ENCODE measurements at regions not wholly inside any gene's neighbourhood (a gene's known extent, or its start where the extent isn't known, plus 50 kb on each side); places are given as distances from the start of the nearest gene placed in this dataset.
A peak's percentile ranks its signal among the peaks of the same experiment; 100 is the strongest.

DNA sequence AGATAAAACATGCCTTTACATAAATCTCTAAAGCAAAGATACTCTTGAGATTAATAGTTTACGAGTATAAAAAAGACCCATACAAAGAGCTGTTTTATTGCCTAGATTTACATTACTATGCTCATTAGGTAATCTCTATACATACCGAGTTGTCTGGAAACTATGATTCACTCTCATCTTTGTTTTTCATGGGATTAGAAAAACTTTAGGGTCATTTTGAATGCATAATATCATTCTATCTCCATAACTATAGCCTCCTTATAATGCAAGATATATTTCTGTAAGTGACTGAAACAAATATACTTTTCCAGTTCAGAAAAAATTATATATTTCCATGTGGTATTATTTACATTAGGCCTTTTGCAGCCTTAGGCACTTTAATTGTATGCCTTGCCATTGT is 1088.7 kb upstream of the ARRDC3 start:
- H3K27ac Mint-ChIP-seq = no peak overlapping the region
- H3K9me2 ChIP-seq (ENCODE audit: insufficient read depth) = no peaks in the 10 kb centered on the region; the same call in 1 of the 2 replicates
- no peaks in the 10 kb centered on the region for H3K4me1 Mint-ChIP-seq
- no peak for TF ChIP-seq JUNB (IDR thresholded peaks at IDR 0.05; ENCODE audit: unreplicated experiment)
- TF ChIP-seq NANOG (IDR thresholded peaks at IDR 0.05; ENCODE audit: borderline replicate concordance) = no peak
- no peak for TF ChIP-seq EZH2 (IDR thresholded peaks at IDR 0.05; ENCODE audit: low read depth, unreplicated experiment)
- no peaks in the 10 kb centered on the region for H4K20me1 ChIP-seq (replicated peaks; ENCODE audit: insufficient read depth)
- H3K4me2 ChIP-seq = no peak overlapping the region
- no peaks in the 10 kb centered on the region for H3K4me1 ChIP-seq (ENCODE audit: insufficient read depth)
- H2AFZ ChIP-seq = no peak overlapping the region
- H3K4me3 Mint-ChIP-seq = no peak overlapping the region
- no peak overlapping the region for H3K27ac ChIP-seq (ENCODE audit: low read depth)
- H3K27me3 ChIP-seq (ENCODE audit: insufficient read depth) = no peaks in the 10 kb centered on the region
- peaks cover 11% of the 10 kb centered on the region for H3K9me3 Mint-ChIP-seq
- no peaks in the 10 kb centered on the region for H3K36me3 ChIP-seq (ENCODE audit: insufficient read depth)
- no peaks in the 10 kb centered on the region for H3K79me2 ChIP-seq (replicated peaks; ENCODE audit: insufficient read depth)
- ATAC-seq (no peak), DNase-seq (ENCODE audit: low spot score) (no peak)
- no peaks in the 10 kb centered on the region for H3K27me3 Mint-ChIP-seq (ENCODE audit: insufficient read depth, low read depth, poor library complexity)
- H3K4me3 ChIP-seq = no peak overlapping the region
- peaks cover 4% of the 10 kb centered on the region; the same call in 2 of the 3 replicates for H3K36me3 Mint-ChIP-seq (ENCODE audit: low read depth)
- H3F3A ChIP-seq (replicated peaks; ENCODE audit: low read depth) = no peaks in the 10 kb centered on the region

DNA sequence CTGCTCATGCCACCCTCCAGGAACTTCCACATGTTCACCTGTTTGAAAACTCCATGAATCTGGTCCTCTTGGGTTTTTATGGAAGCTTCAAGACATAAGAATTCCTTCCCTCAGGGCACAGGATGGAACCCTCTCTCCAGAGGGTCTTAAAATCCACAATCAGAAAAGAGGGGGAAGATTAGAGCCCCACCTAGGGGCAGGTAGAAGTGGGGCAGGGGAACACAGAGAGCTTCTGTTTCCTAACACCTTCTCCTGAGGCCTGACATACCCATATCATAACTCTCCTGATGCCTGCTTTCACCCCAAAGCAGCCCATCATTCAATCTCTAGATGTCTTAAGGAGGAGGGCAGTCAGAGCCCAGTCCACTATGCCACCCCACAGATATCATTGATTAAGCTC is 1087.7 kb upstream of the ARRDC3 start:
- Mint-ChIP-seq H3K36me3 (ENCODE audit: low read depth) (peaks cover 4% of the 10 kb centered on the region; the same call in 2 of the 3 replicates), H3K27ac (no peak overlapping the region), H3K4me1 (no peaks in the 10 kb centered on the region), H3K4me3 (no peak overlapping the region), H3K27me3 (ENCODE audit: insufficient read depth, low read depth, poor library complexity) (no peaks in the 10 kb centered on the region), H3K9me3 (peaks cover 11% of the 10 kb centered on the region)
- Histone ChIP-seq H3K4me1 (ENCODE audit: insufficient read depth) (no peaks in the 10 kb centered on the region), H3K79me2 (replicated peaks; ENCODE audit: insufficient read depth) (no peaks in the 10 kb centered on the region), H3K36me3 (ENCODE audit: insufficient read depth) (no peaks in the 10 kb centered on the region), H3K27me3 (ENCODE audit: insufficient read depth) (no peaks in the 10 kb centered on the region), H3F3A (replicated peaks; ENCODE audit: low read depth) (no peaks in the 10 kb centered on the region), H3K27ac (ENCODE audit: low read depth) (no peak overlapping the region), H4K20me1 (replicated peaks; ENCODE audit: insufficient read depth) (no peaks in the 10 kb centered on the region), H3K4me2 (no peak overlapping the region), H2AFZ (no peak overlapping the region), H3K9me2 (ENCODE audit: insufficient read depth) (no peaks in the 10 kb centered on the region; the same call in 1 of the 2 replicates), H3K4me3 (no peak overlapping the region)
- ATAC-seq (peak; percentile 54; the same call in 2 of the 3 replicates), DNase-seq (ENCODE audit: low spot score) (peak; percentile 44)
- TF ChIP-seq ZNF114 (CRISPR knock-in tag; IDR thresholded peaks at IDR 0.05) = no peak
- TF ChIP-seq, protein P1, sequence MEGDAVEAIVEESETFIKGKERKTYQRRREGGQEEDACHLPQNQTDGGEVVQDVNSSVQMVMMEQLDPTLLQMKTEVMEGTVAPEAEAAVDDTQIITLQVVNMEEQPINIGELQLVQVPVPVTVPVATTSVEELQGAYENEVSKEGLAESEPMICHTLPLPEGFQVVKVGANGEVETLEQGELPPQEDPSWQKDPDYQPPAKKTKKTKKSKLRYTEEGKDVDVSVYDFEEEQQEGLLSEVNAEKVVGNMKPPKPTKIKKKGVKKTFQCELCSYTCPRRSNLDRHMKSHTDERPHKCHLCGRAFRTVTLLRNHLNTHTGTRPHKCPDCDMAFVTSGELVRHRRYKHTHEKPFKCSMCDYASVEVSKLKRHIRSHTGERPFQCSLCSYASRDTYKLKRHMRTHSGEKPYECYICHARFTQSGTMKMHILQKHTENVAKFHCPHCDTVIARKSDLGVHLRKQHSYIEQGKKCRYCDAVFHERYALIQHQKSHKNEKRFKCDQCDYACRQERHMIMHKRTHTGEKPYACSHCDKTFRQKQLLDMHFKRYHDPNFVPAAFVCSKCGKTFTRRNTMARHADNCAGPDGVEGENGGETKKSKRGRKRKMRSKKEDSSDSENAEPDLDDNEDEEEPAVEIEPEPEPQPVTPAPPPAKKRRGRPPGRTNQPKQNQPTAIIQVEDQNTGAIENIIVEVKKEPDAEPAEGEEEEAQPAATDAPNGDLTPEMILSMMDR (conservative IDR thresholded peaks at IDR 0.05; ENCODE audit: low read depth in 2 of 2) = peak; percentile 64 to 68

DNA sequence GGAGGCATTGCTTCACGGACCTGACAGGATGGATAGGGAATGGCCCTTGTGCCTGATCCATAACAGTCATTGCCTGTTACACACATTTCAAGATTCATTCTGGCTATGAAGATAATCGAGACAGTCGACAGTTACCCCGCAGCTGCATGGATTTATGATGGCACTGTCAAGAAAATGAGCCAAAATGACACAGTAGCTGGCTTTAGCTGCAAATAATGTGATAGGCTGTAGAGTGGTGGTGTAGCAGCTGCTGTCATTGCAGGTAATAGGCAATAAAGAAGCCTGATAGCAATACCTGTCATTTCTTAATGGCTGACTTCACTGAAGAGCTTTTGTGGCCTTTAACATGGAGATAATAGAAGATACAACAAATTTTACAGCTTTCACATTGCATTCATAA is 1085.2 kb upstream of the ARRDC3 start:
- H3K36me3 ChIP-seq (ENCODE audit: insufficient read depth) = no peaks in the 10 kb centered on the region
- H3F3A ChIP-seq (replicated peaks; ENCODE audit: low read depth) = no peaks in the 10 kb centered on the region
- Mint-ChIP-seq H3K36me3 (ENCODE audit: low read depth) (no peaks in the 10 kb centered on the region; the same call in 1 of the 3 replicates), H3K27ac (no peak overlapping the region), H3K9me3 (peaks cover 3% of the 10 kb centered on the region), H3K4me1 (no peaks in the 10 kb centered on the region), H3K4me3 (no peak overlapping the region), H3K27me3 (ENCODE audit: insufficient read depth, low read depth, poor library complexity) (no peaks in the 10 kb centered on the region)
- TF ChIP-seq, protein P1 (conservative IDR thresholded peaks at IDR 0.05; ENCODE audit: low read depth in 2 of 2) = no peak
- TF ChIP-seq, protein P2, sequence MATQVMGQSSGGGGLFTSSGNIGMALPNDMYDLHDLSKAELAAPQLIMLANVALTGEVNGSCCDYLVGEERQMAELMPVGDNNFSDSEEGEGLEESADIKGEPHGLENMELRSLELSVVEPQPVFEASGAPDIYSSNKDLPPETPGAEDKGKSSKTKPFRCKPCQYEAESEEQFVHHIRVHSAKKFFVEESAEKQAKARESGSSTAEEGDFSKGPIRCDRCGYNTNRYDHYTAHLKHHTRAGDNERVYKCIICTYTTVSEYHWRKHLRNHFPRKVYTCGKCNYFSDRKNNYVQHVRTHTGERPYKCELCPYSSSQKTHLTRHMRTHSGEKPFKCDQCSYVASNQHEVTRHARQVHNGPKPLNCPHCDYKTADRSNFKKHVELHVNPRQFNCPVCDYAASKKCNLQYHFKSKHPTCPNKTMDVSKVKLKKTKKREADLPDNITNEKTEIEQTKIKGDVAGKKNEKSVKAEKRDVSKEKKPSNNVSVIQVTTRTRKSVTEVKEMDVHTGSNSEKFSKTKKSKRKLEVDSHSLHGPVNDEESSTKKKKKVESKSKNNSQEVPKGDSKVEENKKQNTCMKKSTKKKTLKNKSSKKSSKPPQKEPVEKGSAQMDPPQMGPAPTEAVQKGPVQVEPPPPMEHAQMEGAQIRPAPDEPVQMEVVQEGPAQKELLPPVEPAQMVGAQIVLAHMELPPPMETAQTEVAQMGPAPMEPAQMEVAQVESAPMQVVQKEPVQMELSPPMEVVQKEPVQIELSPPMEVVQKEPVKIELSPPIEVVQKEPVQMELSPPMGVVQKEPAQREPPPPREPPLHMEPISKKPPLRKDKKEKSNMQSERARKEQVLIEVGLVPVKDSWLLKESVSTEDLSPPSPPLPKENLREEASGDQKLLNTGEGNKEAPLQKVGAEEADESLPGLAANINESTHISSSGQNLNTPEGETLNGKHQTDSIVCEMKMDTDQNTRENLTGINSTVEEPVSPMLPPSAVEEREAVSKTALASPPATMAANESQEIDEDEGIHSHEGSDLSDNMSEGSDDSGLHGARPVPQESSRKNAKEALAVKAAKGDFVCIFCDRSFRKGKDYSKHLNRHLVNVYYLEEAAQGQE (IDR thresholded peaks at IDR 0.05; ENCODE audit: unreplicated experiment) = no peak
- TF ChIP-seq ZNF331 (CRISPR knock-in tag; IDR thresholded peaks at IDR 0.05; ENCODE audit: low read depth) (no peak), ZNF114 (CRISPR knock-in tag; IDR thresholded peaks at IDR 0.05) (no peak), JUNB (IDR thresholded peaks at IDR 0.05; ENCODE audit: unreplicated experiment) (no peak)
- H3K27ac ChIP-seq (ENCODE audit: low read depth) = no peak overlapping the region
- H3K4me2 ChIP-seq = no peak overlapping the region
- no peaks in the 10 kb centered on the region; the same call in 1 of the 2 replicates for H3K9me2 ChIP-seq (ENCODE audit: insufficient read depth)
- H2AFZ ChIP-seq = no peak overlapping the region
- no peaks in the 10 kb centered on the region for H4K20me1 ChIP-seq (replicated peaks; ENCODE audit: insufficient read depth)
- no peaks in the 10 kb centered on the region for H3K79me2 ChIP-seq (replicated peaks; ENCODE audit: insufficient read depth)
- no peak for DNase-seq (ENCODE audit: low spot score)
- no peaks in the 10 kb centered on the region for H3K4me1 ChIP-seq (ENCODE audit: insufficient read depth)
- no peak for ATAC-seq
- no peaks in the 10 kb centered on the region for H3K27me3 ChIP-seq (ENCODE audit: insufficient read depth)
- H3K4me3 ChIP-seq = no peak overlapping the region

Measured in GM23338 (cell line).